ENCODE measurements at regions not wholly inside any gene's neighbourhood (a gene's known extent, or its start where the extent isn't known, plus 50 kb on each side); places are given as distances from the start of the nearest gene placed in this dataset.

DNA sequence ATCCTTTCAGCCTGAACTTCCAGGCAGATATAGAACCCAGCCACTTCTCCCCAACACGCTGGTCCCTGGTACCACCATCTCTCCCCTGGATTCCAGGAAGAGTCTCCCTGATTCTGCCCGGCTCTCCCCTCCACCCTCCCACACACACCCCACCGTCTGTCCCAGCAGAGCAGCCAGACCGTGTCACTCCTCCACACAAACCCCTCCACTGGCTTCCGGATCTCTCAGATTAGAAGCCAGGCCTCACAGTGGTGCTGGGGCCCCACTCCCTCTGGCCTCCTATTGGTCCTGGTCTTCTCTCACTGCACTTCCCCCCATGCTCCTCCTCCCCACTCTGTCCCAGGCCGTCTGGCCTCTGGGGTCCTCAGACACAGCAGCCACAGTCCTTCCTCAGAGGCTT, 52.4 kb upstream of the CDKN3 start:
- Histone ChIP-seq H3K4me1 (ENCODE audit: insufficient read depth) (peaks cover 9% of the 10 kb centered on the region), H3K36me3 (ENCODE audit: low read depth) (no peaks in the 10 kb centered on the region), H3K27me3 (replicated peaks; ENCODE audit: insufficient read depth) (no peaks in the 10 kb centered on the region), H3K4me3 (no peak overlapping the region), H3K9me2 (ENCODE audit: insufficient read depth) (no peaks in the 10 kb centered on the region), H3K27ac (no peak overlapping the region), H4K20me1 (ENCODE audit: insufficient read depth) (no peaks in the 10 kb centered on the region), H3K9ac (no peak overlapping the region), H2AFZ (no peak overlapping the region), H3K79me2 (ENCODE audit: insufficient read depth) (no peaks in the 10 kb centered on the region), H3F3A (ENCODE audit: insufficient read depth) (peaks cover 5% of the 10 kb centered on the region), H3K4me2 (ENCODE audit: unreplicated experiment) (no peak overlapping the region), H3K9me3 (ENCODE audit: low read depth) (no peaks in the 10 kb centered on the region)
- DNase-seq = no peak
- WGBS, 2 experiments (ENCODE audit: low coverage in 1 of 2, low lambda C conversion rate in 2 of 2, missing lambda C conversion rate in 2 of 2) = 54 to 61% methylated on average over 6 of the region's 6 CpGs
- TF ChIP-seq EZH2phosphoT487 (IDR thresholded peaks at IDR 0.05; ENCODE audit: insufficient read depth, low read depth) (no peak), EZH2 (IDR thresholded peaks at IDR 0.05; ENCODE audit: insufficient read depth, poor library complexity, severe bottlenecking) (no peak)
- in situ Hi-C loops (cut with MboI) = loop anchor here (10.0 to 25.0 kb wide), 2 partner anchors 932 to 1050 kb away; no protein-coding TSS in a partner anchor

GRCh38 chr14:54346257-54346656, 50.5 kb upstream of the CDKN3 start:
- in situ Hi-C loops (cut with MboI) = loop anchor here (10.0 to 25.0 kb wide), 2 partner anchors 934 to 1051 kb away; no protein-coding TSS in a partner anchor
- Histone ChIP-seq H2AFZ (no peak overlapping the region), H3K36me3 (ENCODE audit: low read depth) (no peaks in the 10 kb centered on the region), H3K4me2 (ENCODE audit: unreplicated experiment) (no peak overlapping the region), H3K4me1 (ENCODE audit: insufficient read depth) (peaks cover 17% of the 10 kb centered on the region), H3K9me3 (ENCODE audit: low read depth) (no peaks in the 10 kb centered on the region), H3K27me3 (replicated peaks; ENCODE audit: insufficient read depth) (no peaks in the 10 kb centered on the region), H3K4me3 (no peak overlapping the region), H3F3A (ENCODE audit: insufficient read depth) (peaks cover 11% of the 10 kb centered on the region), H3K9me2 (ENCODE audit: insufficient read depth) (no peaks in the 10 kb centered on the region), H3K79me2 (ENCODE audit: insufficient read depth) (no peaks in the 10 kb centered on the region), H4K20me1 (ENCODE audit: insufficient read depth) (no peaks in the 10 kb centered on the region), H3K27ac (no peak overlapping the region), H3K9ac (no peak overlapping the region)
- no peak for DNase-seq
- no peak for TF ChIP-seq EZH2phosphoT487 (IDR thresholded peaks at IDR 0.05; ENCODE audit: insufficient read depth, low read depth)
- no peak for TF ChIP-seq EZH2 (IDR thresholded peaks at IDR 0.05; ENCODE audit: insufficient read depth, poor library complexity, severe bottlenecking)
- 89 to 90% methylated on average over 5 of the region's 5 CpGs for WGBS, 2 experiments (ENCODE audit: low coverage in 1 of 2, low lambda C conversion rate in 2 of 2, missing lambda C conversion rate in 2 of 2)

All from GM23248 (cell line).